SJSA1 (cell line): ENCODE measurements at regions not wholly inside any gene's neighbourhood (a gene's known extent, or its start where the extent isn't known, plus 50 kb on each side); places are given as distances from the start of the nearest gene placed in this dataset.
"Not testable (repeated sequence)": the region's sequence is repeated elsewhere in the genome, so short reads cannot be mapped to it uniquely, and the experiment has no call there.

ENCODE experiments used
- DNase-seq, 2 experiments: peaks; one replicate each; pipeline ENCODE4 v3.0.0-alpha.2; 2015 to 2020; ENCODE audit warnings: low spot score in 2 of 2, low read depth in 1 of 2
- H3K27ac ChIP-seq: fragments of 250-450 bp; sonication (Bioruptor Pico); 2 replicates; pipeline ENCODE4 v1.5.1; 2020; ENCODE audit warnings: mild to moderate bottlenecking, moderate library complexity
- H3K27me3 ChIP-seq: fragments of 250-450 bp; sonication (Bioruptor Pico); replicated peaks from 2 replicates; pipeline ENCODE4 v1.5.1; 2020; ENCODE audit warnings: mild to moderate bottlenecking, moderate library complexity
- H3K36me3 ChIP-seq: fragments of 250-450 bp; sonication (Bioruptor Pico); 2 replicates; pipeline ENCODE4 v1.5.1; 2020; ENCODE audit warnings: mild to moderate bottlenecking
- H3K4me1 ChIP-seq: fragments of 250-450 bp; sonication (Bioruptor Pico); replicated peaks from 2 replicates; pipeline ENCODE4 v1.6.1; 2021; ENCODE audit warnings: mild to moderate bottlenecking
- H3K4me3 ChIP-seq: fragments of 250-450 bp; sonication (Bioruptor Pico); 2 replicates; pipeline ENCODE4 v1.5.1; 2020; ENCODE audit warnings: mild to moderate bottlenecking
- H3K9me3 ChIP-seq: fragments of 250-450 bp; sonication (Bioruptor Pico); replicated peaks from 2 replicates; pipeline ENCODE4 v1.5.1; 2020; ENCODE audit warnings: mild to moderate bottlenecking

- Histone ChIP-seq H3K36me3 (no peaks in the 10 kb centered on the region), H3K4me1 (no peaks in the 10 kb centered on the region), H3K27ac (no peak overlapping the region), H3K4me3 (no peak overlapping the region), H3K27me3 (no peaks in the 10 kb centered on the region), H3K9me3 (no peaks in the 10 kb centered on the region)
- no peak for DNase-seq
These were observed 907.2 kb downstream of the LRFN5 start for GRCh38 chr14:42513837-42514236.

- DNase-seq, result no peak
- Histone ChIP-seq H3K4me3 (no peak overlapping the region), H3K27me3 (no peaks in the 10 kb centered on the region)
These were observed 903.4 kb downstream of the LRFN5 start for GRCh38 chr14:42510071-42510470.

GRCh38 chr14:42508209-42508946 lies 901.7 kb downstream of the LRFN5 start:
- Histone ChIP-seq H3K9me3 (no peaks in the 10 kb centered on the region), H3K36me3 (no peaks in the 10 kb centered on the region), H3K4me1 (no peaks in the 10 kb centered on the region), H3K27ac (no peak overlapping the region), H3K27me3 (no peaks in the 10 kb centered on the region), H3K4me3 (no peak overlapping the region)
- DNase-seq, result no peak

More at GRCh38 chr14:42510071-42510470, 903.4 kb downstream of the LRFN5 start:
- no peaks in the 10 kb centered on the region for H3K9me3 ChIP-seq
- H3K4me1 ChIP-seq, result no peaks in the 10 kb centered on the region
- no peak overlapping the region for H3K27ac ChIP-seq
- H3K36me3 ChIP-seq, result no peaks in the 10 kb centered on the region

- Histone ChIP-seq H3K9me3 (no peaks in the 10 kb centered on the region), H3K4me3 (no peak overlapping the region), H3K4me1 (no peaks in the 10 kb centered on the region), H3K27me3 (no peaks in the 10 kb centered on the region), H3K27ac (no peak overlapping the region), H3K36me3 (no peaks in the 10 kb centered on the region)
- DNase-seq, result no peak
These were observed 897.8 kb downstream of the LRFN5 start for GRCh38 chr14:42504433-42504832.

- H3K4me1 ChIP-seq, result no peaks in the 10 kb centered on the region
- no peak for DNase-seq
- H3K27me3 ChIP-seq, result no peaks in the 10 kb centered on the region
- no peaks in the 10 kb centered on the region for H3K9me3 ChIP-seq
- H3K4me3 ChIP-seq, result no peak overlapping the region
- H3K27ac ChIP-seq, result no peak overlapping the region
- no peaks in the 10 kb centered on the region for H3K36me3 ChIP-seq
These were observed 892.5 kb downstream of the LRFN5 start for GRCh38 chr14:42499137-42499536.

DNA sequence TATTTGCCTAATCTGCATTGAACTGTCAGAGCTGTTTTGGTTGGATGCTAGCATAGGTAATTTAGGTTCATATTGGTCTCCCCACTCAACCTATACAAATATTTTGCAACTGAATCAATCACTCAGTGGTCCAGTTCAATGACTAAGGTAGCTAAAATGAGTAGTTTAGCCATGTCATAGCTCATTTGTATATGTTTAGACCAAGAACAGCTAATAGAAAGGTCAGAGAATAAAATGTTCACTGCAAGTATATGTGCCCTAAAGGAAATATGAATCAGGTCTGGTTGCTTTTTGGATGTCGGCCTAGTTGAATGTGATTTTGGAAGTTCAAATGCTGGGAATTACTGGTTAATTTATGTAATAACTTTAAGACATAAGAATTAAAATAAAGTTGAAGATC lies 883.9 kb downstream of the LRFN5 start:
- Histone ChIP-seq H3K27ac (no peak overlapping the region), H3K9me3 (no peaks in the 10 kb centered on the region)
- DNase-seq, result no peak

DNA sequence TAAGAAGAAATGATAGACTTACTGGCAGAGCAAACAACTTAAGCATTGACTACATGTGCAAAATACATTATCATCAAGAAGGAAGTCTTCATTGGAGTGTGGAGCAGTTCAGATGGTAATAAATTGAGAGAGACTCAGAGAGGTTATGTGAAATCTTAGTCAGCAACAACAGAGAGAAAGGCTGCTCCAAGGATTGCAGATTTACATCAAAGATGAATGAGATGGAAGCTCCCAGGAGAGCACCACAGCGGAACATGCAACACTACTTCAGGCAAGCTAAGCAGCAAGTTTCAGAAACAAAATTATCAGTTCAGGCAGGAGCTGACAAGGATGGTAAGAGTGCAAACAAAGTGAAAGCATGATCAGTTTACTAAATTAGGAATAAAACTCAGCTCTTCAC lies 882.3 kb downstream of the LRFN5 start:
- H3K9me3 ChIP-seq, result no peaks in the 10 kb centered on the region
- H3K4me1 ChIP-seq, result no peaks in the 10 kb centered on the region
- no peaks in the 10 kb centered on the region for H3K36me3 ChIP-seq
- no peak for DNase-seq
- no peak overlapping the region for H3K4me3 ChIP-seq
- no peaks in the 10 kb centered on the region for H3K27me3 ChIP-seq
- H3K27ac ChIP-seq, result no peak overlapping the region

More for the DNA sequence above, 883.9 kb downstream of the LRFN5 start:
- Histone ChIP-seq H3K4me3 (no peak overlapping the region), H3K36me3 (no peaks in the 10 kb centered on the region), H3K27me3 (no peaks in the 10 kb centered on the region), H3K4me1 (no peaks in the 10 kb centered on the region)

DNA sequence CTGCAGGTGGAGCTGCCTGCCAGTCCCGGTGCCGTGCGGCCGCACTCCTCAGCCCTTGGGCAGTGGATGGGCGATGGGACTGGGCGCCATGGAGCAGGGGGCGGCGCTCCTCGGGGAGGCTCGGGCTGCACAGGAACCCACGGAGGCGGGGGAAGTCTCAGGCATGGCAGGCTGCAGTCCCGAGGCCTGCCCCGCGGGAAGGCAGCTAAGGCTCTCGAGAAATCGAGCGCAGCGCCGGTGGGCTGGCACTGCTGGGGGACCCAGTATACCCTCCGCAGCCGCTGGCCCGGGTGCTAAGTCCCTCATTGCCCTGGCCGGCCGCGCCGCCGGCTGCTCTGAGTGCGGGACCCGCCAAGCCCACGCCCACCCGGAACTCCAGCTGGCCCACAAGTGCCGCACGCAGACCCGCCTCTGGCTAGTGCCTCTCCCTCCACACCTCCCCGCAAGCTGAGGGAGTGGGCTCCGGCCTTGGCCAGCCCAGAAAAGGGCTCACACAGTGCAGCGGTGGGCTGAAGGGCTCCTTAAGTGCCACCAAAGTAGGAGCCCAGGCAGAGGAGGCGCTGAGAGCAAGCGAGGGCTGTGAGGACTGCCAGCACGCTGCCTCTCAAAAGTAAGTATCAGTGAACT lies 875.8 kb downstream of the LRFN5 start:
- not testable (repeated sequence) for H3K36me3 ChIP-seq, H3K4me3 ChIP-seq, H3K27me3 ChIP-seq, DNase-seq, H3K27ac ChIP-seq, H3K4me1 ChIP-seq, H3K9me3 ChIP-seq

DNA sequence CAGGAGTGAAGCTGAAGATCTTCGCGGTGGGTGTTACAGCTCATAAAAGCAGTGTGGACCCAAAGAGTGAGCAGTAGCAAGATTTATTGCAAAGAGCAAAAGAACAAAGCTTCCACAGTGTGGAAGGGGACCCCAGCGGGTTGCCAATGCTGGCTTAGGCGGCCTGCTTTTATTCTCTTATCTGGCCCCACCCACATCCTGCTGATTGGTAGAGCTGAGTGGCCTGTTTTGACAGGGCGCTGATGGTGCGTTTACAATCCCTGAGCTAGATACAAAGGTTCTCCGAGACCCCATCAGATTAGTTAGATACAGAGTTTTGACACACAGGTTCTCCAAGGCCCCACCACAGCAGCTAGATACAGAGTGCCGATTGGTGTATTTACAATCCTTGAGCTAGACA lies 875.0 kb downstream of the LRFN5 start:
- H3K27ac ChIP-seq, DNase-seq, H3K9me3 ChIP-seq, H3K4me3 ChIP-seq, H3K36me3 ChIP-seq, H3K27me3 ChIP-seq, H3K4me1 ChIP-seq: not testable (repeated sequence)

DNA sequence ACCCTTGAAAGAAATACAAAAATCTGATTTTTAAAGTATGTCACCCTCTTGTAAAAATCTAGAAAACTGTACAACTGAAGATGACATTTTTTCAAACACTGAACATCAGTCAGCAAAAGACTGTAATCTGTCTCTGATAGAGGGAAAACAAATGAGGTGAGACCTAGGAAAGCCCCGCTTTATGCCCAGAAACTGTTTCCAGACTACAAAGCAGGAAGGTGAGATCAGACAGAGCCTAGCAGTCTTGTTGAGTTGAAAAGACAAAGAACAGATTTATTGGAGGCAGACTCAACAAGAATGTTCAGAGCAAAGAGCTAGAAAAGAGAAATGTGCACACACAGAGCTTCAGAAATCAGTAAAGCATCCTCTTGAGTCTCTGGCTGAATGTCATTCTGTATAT lies 873.6 kb downstream of the LRFN5 start:
- Histone ChIP-seq H3K4me3 (no peak overlapping the region), H3K4me1 (no peaks in the 10 kb centered on the region), H3K27me3 (no peaks in the 10 kb centered on the region), H3K27ac (no peak overlapping the region), H3K36me3 (no peaks in the 10 kb centered on the region), H3K9me3 (no peaks in the 10 kb centered on the region)
- no peak for DNase-seq

DNA sequence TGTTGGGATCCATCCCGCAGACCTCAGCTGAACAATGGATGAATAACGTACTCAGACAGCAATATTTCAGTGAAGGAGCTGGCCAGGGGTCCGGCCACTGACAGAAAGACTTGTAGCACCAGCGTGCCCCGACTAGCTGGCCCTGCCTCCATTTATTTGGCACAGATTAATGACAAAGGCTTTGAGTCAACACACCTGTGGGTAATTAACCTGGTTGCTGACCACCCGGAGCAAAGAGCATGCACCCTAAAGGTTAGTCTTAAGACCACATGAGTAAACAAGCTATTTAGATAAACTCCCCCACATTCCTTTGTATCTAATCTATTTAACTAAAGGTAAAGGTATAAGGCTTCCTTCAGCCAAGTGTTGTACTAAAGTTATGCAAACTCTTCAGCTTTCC lies 868.6 kb downstream of the LRFN5 start:
- DNase-seq, result no peak
- no peaks in the 10 kb centered on the region for H3K9me3 ChIP-seq
- no peaks in the 10 kb centered on the region for H3K4me1 ChIP-seq
- no peaks in the 10 kb centered on the region for H3K36me3 ChIP-seq
- no peaks in the 10 kb centered on the region for H3K27me3 ChIP-seq
- no peak overlapping the region for H3K27ac ChIP-seq
- no peak overlapping the region for H3K4me3 ChIP-seq

GRCh38 chr14:42470427-42470719 lies 863.7 kb downstream of the LRFN5 start:
- Histone ChIP-seq H3K36me3 (no peaks in the 10 kb centered on the region), H3K4me3 (no peak overlapping the region), H3K9me3 (no peaks in the 10 kb centered on the region), H3K27me3 (no peaks in the 10 kb centered on the region), H3K4me1 (no peaks in the 10 kb centered on the region), H3K27ac (no peak overlapping the region)
- no peak for DNase-seq

DNA sequence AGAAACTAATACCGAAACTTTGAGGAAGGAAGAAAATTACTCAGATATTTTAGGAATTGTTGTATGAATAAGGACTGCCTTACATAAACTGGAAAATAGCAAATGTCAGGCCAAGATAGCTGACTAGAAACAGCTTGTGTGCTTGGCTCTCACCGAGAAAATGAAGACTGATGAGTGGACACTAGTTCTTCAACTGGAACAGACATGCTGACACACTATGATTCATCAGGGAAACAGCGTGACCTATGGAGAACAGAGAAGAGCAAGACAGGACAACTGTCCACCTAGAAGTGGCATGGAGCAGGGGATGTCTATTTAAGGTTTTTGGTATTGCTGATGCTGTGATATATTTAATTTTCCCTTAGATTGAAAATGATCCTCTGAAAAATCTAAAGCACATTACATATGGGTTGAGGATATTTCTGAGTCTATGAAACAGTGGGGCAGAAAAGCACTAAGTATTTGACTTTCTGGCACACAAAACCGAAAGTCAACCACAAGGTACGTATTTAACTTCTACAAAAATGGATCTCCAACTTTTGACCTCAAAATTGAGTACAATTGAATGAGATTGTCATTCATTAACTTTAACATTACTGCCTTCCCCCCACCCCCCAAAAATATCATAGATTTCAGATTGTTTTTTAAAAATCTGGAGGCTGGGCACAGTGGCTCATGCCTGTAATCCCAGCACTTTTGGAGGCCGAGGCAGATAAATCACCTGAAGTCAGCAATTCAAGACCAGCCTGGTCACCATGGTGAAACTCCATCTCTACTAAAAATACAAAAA lies 863.2 kb downstream of the LRFN5 start:
- H3K36me3 ChIP-seq, result no peaks in the 10 kb centered on the region
- H3K4me1 ChIP-seq, result no peaks in the 10 kb centered on the region
- H3K9me3 ChIP-seq, result no peaks in the 10 kb centered on the region
- H3K27me3 ChIP-seq, result no peaks in the 10 kb centered on the region
- H3K4me3 ChIP-seq, result no peak overlapping the region
- H3K27ac ChIP-seq, result no peak overlapping the region
- DNase-seq, result no peak

DNA sequence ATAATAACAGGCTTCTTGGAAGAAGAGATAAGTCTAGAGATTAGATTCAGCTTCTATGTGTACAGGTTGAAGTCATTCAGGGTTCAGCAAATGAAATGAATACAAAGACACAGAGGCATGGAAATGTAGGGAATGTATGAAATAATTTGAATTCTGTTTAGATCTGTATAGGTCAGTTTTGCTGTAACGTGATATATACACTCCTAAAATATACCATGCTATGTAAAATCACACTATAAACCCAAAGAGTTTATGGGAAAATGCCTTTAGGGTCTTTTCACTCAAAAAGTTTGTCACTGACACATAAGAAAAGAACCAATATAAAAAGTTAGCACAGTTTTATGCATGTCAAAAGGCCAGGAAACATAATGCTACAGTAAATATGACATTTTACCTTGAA lies 854.0 kb downstream of the LRFN5 start:
- Histone ChIP-seq H3K27ac (no peak overlapping the region), H3K4me3 (no peak overlapping the region), H3K27me3 (no peaks in the 10 kb centered on the region), H3K36me3 (no peaks in the 10 kb centered on the region), H3K9me3 (no peaks in the 10 kb centered on the region; the same call in 1 of the 2 replicates), H3K4me1 (no peaks in the 10 kb centered on the region)
- DNase-seq, result no peak
